Heart left ventricle (tissue), 16 donors: ENCODE measurements at regions not wholly inside any gene's neighbourhood (a gene's known extent, or its start where the extent isn't known, plus 50 kb on each side); places are given as distances from the start of the nearest gene placed in this dataset.
A peak's percentile ranks its signal among the peaks of the same experiment; 100 is the strongest.

Experiments used
- ATAC-seq, 4 donors: fragments of 200-7000 bp; cut with Tn5 transposase; one replicate each; pipeline ENCODE4 v1.9.1; 2020 to 2022; ENCODE audit warnings: moderate library complexity in 4 of 4, mild to moderate bottlenecking in 3 of 4, moderate number of reproducible peaks in 1 of 4
- DNase-seq, 5 donors: peaks; one replicate each; pipeline ENCODE4 v3.0.0-alpha.2; 2020
- H3K27ac ChIP-seq, 12 donors: fragments of 200-600 bp; sonication (generic) in 4 of 12; one replicate each; pipeline versions ENCODE4 v1.5.0 to v1.8.0; 2016 to 2022; ENCODE audit warnings: mild to moderate bottlenecking in 2 of 12
- H3K27me3 ChIP-seq, 9 donors: fragments of 200-600 bp; sonication (generic) in 2 of 9; one replicate each; pipeline versions ENCODE4 v1.5.1 to v1.8.0; 2016 to 2022; ENCODE audit warnings: mild to moderate bottlenecking in 3 of 9
- H3K36me3 ChIP-seq, 9 donors: fragments of 200-600 bp; sonication (generic) in 2 of 9; one replicate each; pipeline versions ENCODE4 v1.5.0 to v1.8.0; 2018 to 2022; ENCODE audit warnings: mild to moderate bottlenecking in 2 of 9
- H3K4me1 ChIP-seq, 12 donors: fragments of 200-600 bp; sonication (generic) in 4 of 12; one replicate each; pipeline versions ENCODE4 v1.5.0 to v1.8.0; 2016 to 2022; ENCODE audit warnings: mild to moderate bottlenecking in 3 of 12
- H3K4me3 ChIP-seq, 12 donors: fragments of 200-600 bp; sonication (generic) in 4 of 12; one replicate each; pipeline versions ENCODE4 v1.5.0 to v1.8.0; 2017 to 2022; ENCODE audit warnings: mild to moderate bottlenecking in 9 of 12, moderate library complexity in 4 of 12
- H3K9me3 ChIP-seq, 12 donors: fragments of 200-600 bp; sonication (generic) in 4 of 12; one replicate each; pipeline versions ENCODE4 v1.5.0 to v1.8.0; 2016 to 2022; ENCODE audit warnings: mild to moderate bottlenecking in 1 of 12
- POLR2A ChIP-seq, 2 donors: fragments of 450-650 bp; IDR thresholded peaks; one replicate each; pipeline ENCODE4 v1.6.1; 2017; ENCODE audit warnings: antibody characterized with exemption in 2 of 2, mild to moderate bottlenecking in 2 of 2, moderate library complexity in 2 of 2
- WGBS, 4 donors: extraction: QIAGEN DNeasy Blood & Tissue Kit in 2 of 4; methylation state at CpG; one replicate each; pipeline versions ENCODE4 v1.1.5 to v1.1.7; 2013 to 2018; 5-methylcytosine and 5-hydroxymethylcytosine counted together
- intact Hi-C, 10 donors: fragments of 100-400 bp; cut with DNase I; formaldehyde crosslinking; loops; one replicate each; pipeline versions ENCODE4 v1.11.1 to v1.14.2; 2022
- TF ChIP-seq, protein P1 (sequence below), 12 donors: fragments of 200-600 bp; sonication (generic) in 4 of 12; IDR thresholded peaks; one replicate each; pipeline versions ENCODE4 v1.5.0 to v1.8.0; 2018 to 2022; ENCODE audit warnings: antibody characterized with exemption in 12 of 12, mild to moderate bottlenecking in 5 of 12
- donor health status: ischemic (EF 13 %, LVEDD 7.1; RV severe dilation, severe dysfunction).
- donor health status: healthy with polysubstance abuse.
- donor health status: DM: no; HTN: yes; CAD: no.
- donor health status: DM: no; HTN: no; CAD: no.
- donor health status: ischemic (EF 25% LVEDD 6.9; RV normal size, moderate dysfunction).
- donor health status: ischemic (EF 25% LVEDD 5.7; RV mildly dilated, moderate dysfunction).
- donor health status: healthy.
- donor health status: DM: yes; HTN: yes; CAD: no.
- donor health status: ischemic (EF 35%, LVEDD 5.7; RV mildly dilated, moderate dysfunction).
- donor health status: nonischemic (EF 11% LVEDD 7.7; RV severe dilation, severe dysfunction).
- donor health status: DM: yes; HTN: yes; CAD: no.
- donor health status: PGD.
- donor health status: ischemic (EF 29% LVEDD 5.4; RV normal size, mild dysfunction).
- donor health status: nonischemic (EF 23%, LVEDD 6.1; RV moderate dilation, normal function).

DNA sequence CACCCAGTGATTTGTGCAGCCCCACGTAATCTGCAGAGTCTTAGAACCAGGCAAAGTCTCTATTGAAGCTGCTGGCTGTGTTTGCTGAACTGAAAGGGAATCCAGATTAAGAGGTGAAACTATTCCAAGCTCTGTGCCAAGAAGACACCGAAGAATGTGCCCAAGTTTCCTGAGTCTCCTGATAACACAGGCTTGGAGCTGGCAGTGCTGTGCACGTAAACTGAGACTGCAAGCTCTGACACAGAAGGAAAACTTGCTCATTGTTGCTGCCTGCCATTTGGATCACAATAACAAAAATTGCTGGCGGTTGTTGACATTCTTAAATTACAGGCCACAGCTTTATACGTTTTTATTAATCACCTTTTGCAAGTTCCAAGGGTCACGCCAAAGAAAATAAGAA lies 60.2 kb upstream of the VCX3B start:
- peaks cover 0 to 4% (median 0%) of the 10 kb centered on the region in 12 donors for H3K9me3 ChIP-seq
- no peaks in the 10 kb centered on the region for H3K36me3 ChIP-seq
- H3K27me3 ChIP-seq, result no peaks in the 10 kb centered on the region
- no peak overlapping the region for H3K4me3 ChIP-seq
- ATAC-seq (peak in 3 of 4 donors; percentile 28 to 68 (median 52)), DNase-seq (peak in 1 of 5 donors; percentile 4)
- H3K27ac ChIP-seq, result peak overlapping the region in 2 of 12 donors; percentile 1 to 8
- intact Hi-C loops, result no loop called here
- peaks cover 0 to 9% (median 0%) of the 10 kb centered on the region in 12 donors for H3K4me1 ChIP-seq
- 25 to 42% (median 33%) methylated on average over 6 of the region's 6 CpGs for WGBS, 4 donors
- TF ChIP-seq POLR2A (IDR thresholded peaks at IDR 0.05), result no peak
- TF ChIP-seq, protein P1, sequence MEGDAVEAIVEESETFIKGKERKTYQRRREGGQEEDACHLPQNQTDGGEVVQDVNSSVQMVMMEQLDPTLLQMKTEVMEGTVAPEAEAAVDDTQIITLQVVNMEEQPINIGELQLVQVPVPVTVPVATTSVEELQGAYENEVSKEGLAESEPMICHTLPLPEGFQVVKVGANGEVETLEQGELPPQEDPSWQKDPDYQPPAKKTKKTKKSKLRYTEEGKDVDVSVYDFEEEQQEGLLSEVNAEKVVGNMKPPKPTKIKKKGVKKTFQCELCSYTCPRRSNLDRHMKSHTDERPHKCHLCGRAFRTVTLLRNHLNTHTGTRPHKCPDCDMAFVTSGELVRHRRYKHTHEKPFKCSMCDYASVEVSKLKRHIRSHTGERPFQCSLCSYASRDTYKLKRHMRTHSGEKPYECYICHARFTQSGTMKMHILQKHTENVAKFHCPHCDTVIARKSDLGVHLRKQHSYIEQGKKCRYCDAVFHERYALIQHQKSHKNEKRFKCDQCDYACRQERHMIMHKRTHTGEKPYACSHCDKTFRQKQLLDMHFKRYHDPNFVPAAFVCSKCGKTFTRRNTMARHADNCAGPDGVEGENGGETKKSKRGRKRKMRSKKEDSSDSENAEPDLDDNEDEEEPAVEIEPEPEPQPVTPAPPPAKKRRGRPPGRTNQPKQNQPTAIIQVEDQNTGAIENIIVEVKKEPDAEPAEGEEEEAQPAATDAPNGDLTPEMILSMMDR (IDR thresholded peaks at IDR 0.05), result no peak

- Histone ChIP-seq H3K27ac (peak overlapping the region in 2 of 12 donors; percentile 1 to 8), H3K4me3 (no peak overlapping the region), H3K36me3 (no peaks in the 10 kb centered on the region), H3K9me3 (peaks cover 0 to 4% (median 0%) of the 10 kb centered on the region in 12 donors), H3K27me3 (no peaks in the 10 kb centered on the region), H3K4me1 (peaks cover 0 to 9% (median 0%) of the 10 kb centered on the region in 12 donors)
- WGBS, 4 donors, result 36 to 67% (median 51%) methylated on average over 2 of the region's 2 CpGs
- intact Hi-C loops, result no loop called here
- no peak for DNase-seq
- no peak for TF ChIP-seq POLR2A (IDR thresholded peaks at IDR 0.05)
- TF ChIP-seq, protein P1 (IDR thresholded peaks at IDR 0.05), result no peak
- ATAC-seq, result no peak
Measured at GRCh38 chrX:8404926-8405325, 59.7 kb upstream of the VCX3B start.

DNA sequence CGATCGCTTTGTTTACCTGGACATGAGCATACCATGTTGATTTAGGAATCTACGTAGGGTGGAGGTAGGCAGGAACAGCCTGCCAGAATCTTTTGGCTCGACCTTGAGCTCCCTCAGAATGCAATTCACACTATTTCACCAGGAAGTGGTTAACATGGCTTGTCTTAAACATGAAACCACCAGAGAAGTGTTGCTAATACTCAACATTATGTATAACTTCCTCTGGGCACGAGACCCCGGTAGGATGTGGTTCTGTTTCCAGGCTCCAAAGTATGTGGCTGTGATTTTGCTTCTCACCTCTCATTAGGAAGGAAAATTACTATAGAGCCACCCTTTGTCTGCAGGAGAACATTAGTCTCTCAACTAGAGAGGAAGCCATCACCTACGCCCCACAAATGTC lies 59.0 kb upstream of the VCX3B start:
- Histone ChIP-seq H3K4me3 (no peak overlapping the region), H3K27me3 (no peaks in the 10 kb centered on the region), H3K27ac (no peak overlapping the region), H3K36me3 (no peaks in the 10 kb centered on the region), H3K9me3 (peaks cover 0 to 4% (median 0%) of the 10 kb centered on the region in 12 donors), H3K4me1 (peaks cover 0 to 9% (median 0%) of the 10 kb centered on the region in 12 donors)
- intact Hi-C loops, result no loop called here
- TF ChIP-seq POLR2A (IDR thresholded peaks at IDR 0.05), result no peak
- TF ChIP-seq, protein P1 (IDR thresholded peaks at IDR 0.05), result no peak
- no peak for DNase-seq
- ATAC-seq, result no peak
- WGBS, 4 donors, result 66 to 76% (median 73%) methylated on average over 7 of the region's 7 CpGs

- H3K4me3 ChIP-seq, result no peak overlapping the region
- DNase-seq (no peak), ATAC-seq (no peak)
- no peaks in the 10 kb centered on the region for H3K9me3 ChIP-seq
- intact Hi-C loops, result no loop called here
- H3K36me3 ChIP-seq, result no peaks in the 10 kb centered on the region
- no peaks in the 10 kb centered on the region for H3K4me1 ChIP-seq
- TF ChIP-seq, protein P1 (IDR thresholded peaks at IDR 0.05), result no peak
- TF ChIP-seq POLR2A (IDR thresholded peaks at IDR 0.05), result no peak
- no peak overlapping the region for H3K27ac ChIP-seq
- H3K27me3 ChIP-seq, result no peaks in the 10 kb centered on the region
- 57 to 77% (median 72%) methylated on average over 2 of the region's 2 CpGs for WGBS, 4 donors
Measured at GRCh38 chrX:8413279-8413678, 51.4 kb upstream of the VCX3B start.
